ENCODE measurements at regions not wholly inside any gene's neighbourhood (a gene's known extent, or its start where the extent isn't known, plus 50 kb on each side); places are given as distances from the start of the nearest gene placed in this dataset.
"Not testable (repeated sequence)": the region's sequence is repeated elsewhere in the genome, so short reads cannot be mapped to it uniquely, and the experiment has no call there.

DNA sequence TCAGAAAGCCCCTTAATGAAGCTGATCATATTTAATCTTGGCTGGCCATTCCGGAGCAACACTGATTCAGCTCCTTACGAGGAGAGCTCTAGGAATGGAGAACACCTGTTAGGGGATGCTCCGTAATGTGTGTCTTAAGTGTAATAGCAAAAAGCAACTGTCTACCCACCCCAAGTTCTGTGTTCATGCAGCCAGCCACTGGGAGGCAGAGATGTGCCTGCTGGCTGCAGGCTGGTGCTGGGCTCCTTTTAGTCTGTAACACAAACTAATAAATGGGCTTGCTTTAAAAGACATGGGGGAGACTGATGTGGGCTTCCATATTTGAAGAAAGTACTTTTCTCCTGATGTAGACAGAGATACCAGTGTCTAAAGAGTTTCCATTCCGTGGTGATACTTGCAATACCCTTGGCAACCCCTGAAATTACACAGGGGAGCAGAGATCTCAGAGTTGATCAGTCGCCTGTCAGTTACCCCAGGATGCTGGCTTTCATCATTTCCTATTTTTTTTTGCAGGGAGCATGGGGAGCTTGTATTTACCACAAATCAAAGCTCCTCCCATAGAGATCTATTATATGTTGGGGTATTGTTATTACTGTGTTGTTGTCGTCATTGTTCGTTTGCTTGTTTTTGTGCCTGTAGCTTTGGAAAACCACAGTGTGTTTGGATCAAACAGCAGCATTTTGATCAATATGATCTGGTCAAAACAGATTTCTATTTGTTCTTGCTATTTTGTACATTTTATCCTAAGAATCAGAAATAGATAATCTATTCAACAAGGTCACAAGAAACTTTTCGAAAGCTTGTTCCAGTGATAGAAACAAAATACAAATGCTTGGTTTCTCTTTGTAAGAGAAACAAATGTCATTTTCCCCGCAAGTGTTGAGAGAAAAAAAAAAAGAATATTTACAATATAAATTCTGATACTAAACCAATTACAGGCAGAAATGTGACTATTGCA, 65.8 kb downstream of the MTX3 start:
- no peaks in the 10 kb centered on the region for H3K36me3 ChIP-seq
- no peak for ATAC-seq
- no peaks in the 10 kb centered on the region for H3K27me3 ChIP-seq
- no peak for DNase-seq
- H3K9me3 ChIP-seq = peaks cover 0 to 12% (median 0%) of the 10 kb centered on the region in 11 donors
- intact Hi-C loops (cut with DNase I) = no loop called here
- H3K4me3 ChIP-seq = no peak overlapping the region
- H3K4me1 ChIP-seq = no peaks in the 10 kb centered on the region
- TF ChIP-seq, protein P1, sequence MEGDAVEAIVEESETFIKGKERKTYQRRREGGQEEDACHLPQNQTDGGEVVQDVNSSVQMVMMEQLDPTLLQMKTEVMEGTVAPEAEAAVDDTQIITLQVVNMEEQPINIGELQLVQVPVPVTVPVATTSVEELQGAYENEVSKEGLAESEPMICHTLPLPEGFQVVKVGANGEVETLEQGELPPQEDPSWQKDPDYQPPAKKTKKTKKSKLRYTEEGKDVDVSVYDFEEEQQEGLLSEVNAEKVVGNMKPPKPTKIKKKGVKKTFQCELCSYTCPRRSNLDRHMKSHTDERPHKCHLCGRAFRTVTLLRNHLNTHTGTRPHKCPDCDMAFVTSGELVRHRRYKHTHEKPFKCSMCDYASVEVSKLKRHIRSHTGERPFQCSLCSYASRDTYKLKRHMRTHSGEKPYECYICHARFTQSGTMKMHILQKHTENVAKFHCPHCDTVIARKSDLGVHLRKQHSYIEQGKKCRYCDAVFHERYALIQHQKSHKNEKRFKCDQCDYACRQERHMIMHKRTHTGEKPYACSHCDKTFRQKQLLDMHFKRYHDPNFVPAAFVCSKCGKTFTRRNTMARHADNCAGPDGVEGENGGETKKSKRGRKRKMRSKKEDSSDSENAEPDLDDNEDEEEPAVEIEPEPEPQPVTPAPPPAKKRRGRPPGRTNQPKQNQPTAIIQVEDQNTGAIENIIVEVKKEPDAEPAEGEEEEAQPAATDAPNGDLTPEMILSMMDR (IDR thresholded peaks at IDR 0.05) = peak in 1 of 9 donors; percentile 18
- 80 to 83% methylated on average over 9 of the region's 9 CpGs for WGBS, 2 donors
- no peak overlapping the region for H3K27ac ChIP-seq

DNA sequence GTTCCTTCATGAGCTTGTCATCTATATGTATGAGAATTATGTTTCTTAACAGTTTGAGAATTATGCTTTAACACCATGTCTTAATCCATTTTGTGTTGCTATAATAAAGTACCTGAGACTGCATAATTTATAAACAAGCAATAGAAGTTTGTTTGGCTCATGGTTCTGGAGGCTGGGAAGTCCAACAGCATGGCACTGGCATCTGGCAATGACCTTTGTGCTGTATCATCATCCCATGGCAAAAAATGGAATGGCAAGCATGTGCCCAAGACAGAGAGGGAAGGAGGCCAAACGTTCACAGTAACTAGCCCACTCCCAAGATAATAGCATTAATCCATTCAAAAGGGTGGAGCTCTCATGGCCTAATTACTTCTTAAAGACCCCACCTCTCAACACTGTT, 67.6 kb downstream of the MTX3 start:
- no peaks in the 10 kb centered on the region for H3K27me3 ChIP-seq
- intact Hi-C loops (cut with DNase I) = no loop called here
- peaks cover 0 to 24% (median 3%) of the 10 kb centered on the region in 11 donors for H3K9me3 ChIP-seq
- H3K4me1 ChIP-seq = no peaks in the 10 kb centered on the region
- H3K4me3 ChIP-seq = no peak overlapping the region
- DNase-seq (no peak), ATAC-seq (no peak)
- no peaks in the 10 kb centered on the region for H3K36me3 ChIP-seq
- WGBS, 2 donors = 19 to 27% methylated on average over 1 of the region's 1 CpG
- TF ChIP-seq, protein P1 (IDR thresholded peaks at IDR 0.05) = no peak
- no peak overlapping the region for H3K27ac ChIP-seq

DNA sequence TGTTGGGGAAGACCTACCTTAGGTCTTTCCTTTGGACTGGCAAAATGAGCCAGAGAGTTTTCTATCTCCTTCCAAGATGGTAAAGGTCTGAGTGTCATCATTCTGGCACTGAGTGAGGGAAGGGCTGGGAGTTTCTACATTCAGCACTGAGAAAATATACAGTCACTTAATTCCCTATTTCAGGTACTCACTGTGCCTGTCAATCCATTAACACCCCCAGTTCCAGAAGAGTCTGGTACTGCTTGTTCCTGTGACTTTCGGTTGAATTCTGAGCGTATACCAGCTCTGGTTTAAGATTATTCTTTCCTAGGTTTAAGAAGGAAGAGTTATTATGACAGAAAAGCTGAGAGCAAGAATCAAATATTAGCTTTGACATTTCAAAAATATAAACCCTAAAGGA, 68.4 kb downstream of the MTX3 start:
- peaks cover 0 to 32% (median 7%) of the 10 kb centered on the region in 11 donors for H3K9me3 ChIP-seq
- TF ChIP-seq, protein P1 (IDR thresholded peaks at IDR 0.05) = no peak
- DNase-seq (no peak), ATAC-seq (no peak)
- H3K36me3 ChIP-seq = no peaks in the 10 kb centered on the region
- H3K27ac ChIP-seq = no peak overlapping the region
- intact Hi-C loops (cut with DNase I) = no loop called here
- no peaks in the 10 kb centered on the region for H3K4me1 ChIP-seq
- WGBS, 2 donors = 91 to 98% methylated on average over 2 of the region's 2 CpGs
- H3K4me3 ChIP-seq = no peak overlapping the region
- H3K27me3 ChIP-seq = no peaks in the 10 kb centered on the region

DNA sequence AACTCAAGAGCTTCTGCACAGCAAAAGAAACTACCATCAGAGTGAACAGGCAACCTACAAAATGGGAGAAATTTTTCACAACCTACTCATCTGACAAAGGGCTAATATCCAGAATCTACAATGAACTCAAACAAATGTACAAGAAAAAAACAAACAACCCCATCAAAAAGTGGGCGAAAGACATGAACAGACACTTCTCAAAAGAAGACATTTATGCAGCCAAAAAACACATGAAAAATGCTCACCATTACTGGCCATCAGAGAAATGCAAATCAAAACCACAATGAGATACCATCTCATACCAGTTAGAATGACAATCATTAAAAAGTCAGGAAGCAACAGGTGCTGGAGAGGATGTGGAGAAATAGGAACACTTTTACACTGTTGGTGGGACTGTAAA, 83.6 kb downstream of the MTX3 start:
- intact Hi-C loops (cut with DNase I); H3K36me3 ChIP-seq; H3K4me3 ChIP-seq; H3K4me1 ChIP-seq; H3K27ac ChIP-seq; DNase-seq; H3K27me3 ChIP-seq; ATAC-seq; H3K9me3 ChIP-seq: not testable (repeated sequence)
- WGBS, 2 donors = 100% methylated on average over 1 of the region's 1 CpG

DNA sequence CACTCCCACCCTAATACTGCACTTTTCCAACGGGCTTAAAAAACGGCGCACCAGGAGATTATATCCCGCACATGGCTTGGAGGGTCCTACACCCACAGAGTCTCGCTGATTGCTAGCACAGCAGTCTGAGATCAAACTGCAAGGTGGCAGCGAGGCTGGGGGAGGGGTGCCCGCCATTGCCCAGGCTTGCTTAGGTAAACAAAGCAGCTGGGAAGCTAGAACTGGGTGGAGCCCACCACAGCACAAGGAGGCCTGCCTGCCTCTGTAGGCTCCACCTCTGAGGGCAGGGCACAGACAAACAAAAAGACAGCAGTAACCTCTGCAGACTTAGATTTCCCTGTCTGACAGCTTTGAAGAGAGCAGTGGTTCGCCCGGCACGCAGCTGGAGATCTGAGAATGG, 88.5 kb downstream of the MTX3 start:
- H3K27ac ChIP-seq; DNase-seq; H3K36me3 ChIP-seq; ATAC-seq; intact Hi-C loops (cut with DNase I); H3K27me3 ChIP-seq; H3K4me3 ChIP-seq; H3K9me3 ChIP-seq: not testable (repeated sequence)
- 94 to 100% methylated on average over 4 to 10 of the region's 10 CpGs for WGBS, 2 donors
- H3K4me1 ChIP-seq = peaks cover 0 to 11% (median 0%) of the 10 kb centered on the region in 9 donors

Measured in heart right ventricle (tissue), 16 donors.